Esophagus squamous epithelium (tissue), 5 donors: ENCODE measurements at regions not wholly inside any gene's neighbourhood (a gene's known extent, or its start where the extent isn't known, plus 50 kb on each side); places are given as distances from the start of the nearest gene placed in this dataset.

Experiments used
- DNase-seq: peaks from one replicate; lab custom pipeline; 2025; lab: John Stamatoyannopoulos, UW
- H3K27ac ChIP-seq, 4 donors: fragments of 200-600 bp; sonication (generic); one replicate each; pipeline ENCODE4 v1.5.1; 2016 to 2019; ENCODE audit warnings: mild to moderate bottlenecking in 1 of 4
- H3K27me3 ChIP-seq, 4 donors: fragments of 200-600 bp; sonication (generic); 1 replicate in 3 of 4; 2 replicates in 1 of 4; pipeline versions ENCODE4 v1.5.1 to v1.6.0; 2017 to 2021; ENCODE audit warnings: antibody characterized with exemption in 1 of 4
- H3K36me3 ChIP-seq, 3 donors: fragments of 200-600 bp; sonication (generic); one replicate each; pipeline ENCODE4 v1.5.1; 2016 to 2019
- H3K4me1 ChIP-seq, 3 donors: fragments of 200-600 bp; sonication (generic); one replicate each; pipeline ENCODE4 v1.5.1; 2017 to 2019
- H3K4me3 ChIP-seq, 4 donors: fragments of 200-600 bp; sonication (generic); 1 replicate in 3 of 4; 2 replicates in 1 of 4; pipeline ENCODE4 v1.5.1; 2016 to 2019; ENCODE audit warnings: mild to moderate bottlenecking in 2 of 4, moderate library complexity in 1 of 4
- H3K9me3 ChIP-seq, 3 donors: fragments of 200-600 bp; sonication (generic); one replicate each; pipeline ENCODE4 v1.5.1; 2016 to 2019
- POLR2A ChIP-seq, 4 donors: fragments of 450-650 bp; IDR thresholded peaks; one replicate each; pipeline ENCODE4 v1.6.1; 2017; ENCODE audit warnings: antibody characterized with exemption in 4 of 4, mild to moderate bottlenecking in 4 of 4, moderate library complexity in 3 of 4
- WGBS, 2 donors: methylation state at CpG; one replicate each; pipeline ENCODE4 v1.1.5; 2018; 5-methylcytosine and 5-hydroxymethylcytosine counted together
- intact Hi-C: fragments of 100-400 bp; cut with DNase I; formaldehyde crosslinking; loops from one replicate; pipeline ENCODE4 v1.15.0; 2022
- TF ChIP-seq, protein P1 (sequence below), 6 experiments: fragments of 450-650 bp in 4 of 6; fragments of 200-600 bp in 2 of 6; sonication (generic) in 2 of 6; IDR thresholded peaks; one replicate each; pipeline ENCODE4 v1.5.1; 2016 to 2019; ENCODE audit warnings: antibody characterized with exemption in 6 of 6, mild to moderate bottlenecking in 4 of 6, moderate library complexity in 4 of 6
- donor health status: DM: yes; HTN: yes; CAD: no.

DNA sequence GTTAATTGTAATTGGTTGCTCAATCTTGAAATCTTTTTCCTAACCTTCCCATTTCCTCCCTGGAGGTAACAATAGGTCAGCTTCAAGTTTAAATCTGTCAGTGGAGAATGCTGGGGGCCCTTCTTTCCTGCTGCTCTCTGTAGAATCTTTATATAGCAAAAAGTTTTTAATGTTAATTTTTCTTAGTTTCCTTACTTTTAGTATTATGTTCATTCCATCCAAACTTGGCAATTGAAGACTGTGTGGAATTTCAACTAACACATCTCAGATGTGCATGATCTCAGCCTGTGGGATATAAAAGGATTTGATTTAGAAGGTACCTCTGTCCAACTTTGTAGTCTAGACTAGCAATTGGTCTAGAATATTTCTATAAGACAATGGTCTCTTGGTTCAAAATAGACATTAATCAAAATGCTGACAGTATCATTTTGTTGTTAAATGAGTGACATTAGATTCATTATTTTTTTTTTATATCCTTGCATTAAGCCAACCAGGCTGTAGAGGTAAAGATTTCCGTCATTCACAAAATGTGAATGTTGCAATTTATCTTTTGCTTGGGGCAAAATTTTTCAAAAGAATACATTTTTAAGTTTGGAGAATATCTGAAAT, 100.4 kb upstream of the SEMA3A start:
- intact Hi-C loops = no loop called here
- Histone ChIP-seq H3K27ac (no peak overlapping the region), H3K9me3 (no peaks in the 10 kb centered on the region), H3K4me3 (no peak overlapping the region), H3K4me1 (no peaks in the 10 kb centered on the region), H3K27me3 (no peaks in the 10 kb centered on the region), H3K36me3 (no peaks in the 10 kb centered on the region)
- DNase-seq = no peak
- no peak for TF ChIP-seq POLR2A (IDR thresholded peaks at IDR 0.05)
- TF ChIP-seq, protein P1, sequence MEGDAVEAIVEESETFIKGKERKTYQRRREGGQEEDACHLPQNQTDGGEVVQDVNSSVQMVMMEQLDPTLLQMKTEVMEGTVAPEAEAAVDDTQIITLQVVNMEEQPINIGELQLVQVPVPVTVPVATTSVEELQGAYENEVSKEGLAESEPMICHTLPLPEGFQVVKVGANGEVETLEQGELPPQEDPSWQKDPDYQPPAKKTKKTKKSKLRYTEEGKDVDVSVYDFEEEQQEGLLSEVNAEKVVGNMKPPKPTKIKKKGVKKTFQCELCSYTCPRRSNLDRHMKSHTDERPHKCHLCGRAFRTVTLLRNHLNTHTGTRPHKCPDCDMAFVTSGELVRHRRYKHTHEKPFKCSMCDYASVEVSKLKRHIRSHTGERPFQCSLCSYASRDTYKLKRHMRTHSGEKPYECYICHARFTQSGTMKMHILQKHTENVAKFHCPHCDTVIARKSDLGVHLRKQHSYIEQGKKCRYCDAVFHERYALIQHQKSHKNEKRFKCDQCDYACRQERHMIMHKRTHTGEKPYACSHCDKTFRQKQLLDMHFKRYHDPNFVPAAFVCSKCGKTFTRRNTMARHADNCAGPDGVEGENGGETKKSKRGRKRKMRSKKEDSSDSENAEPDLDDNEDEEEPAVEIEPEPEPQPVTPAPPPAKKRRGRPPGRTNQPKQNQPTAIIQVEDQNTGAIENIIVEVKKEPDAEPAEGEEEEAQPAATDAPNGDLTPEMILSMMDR (IDR thresholded peaks at IDR 0.05) = no peak
- 71 to 83% methylated on average over 1 of the region's 1 CpG for WGBS, 2 donors

DNA sequence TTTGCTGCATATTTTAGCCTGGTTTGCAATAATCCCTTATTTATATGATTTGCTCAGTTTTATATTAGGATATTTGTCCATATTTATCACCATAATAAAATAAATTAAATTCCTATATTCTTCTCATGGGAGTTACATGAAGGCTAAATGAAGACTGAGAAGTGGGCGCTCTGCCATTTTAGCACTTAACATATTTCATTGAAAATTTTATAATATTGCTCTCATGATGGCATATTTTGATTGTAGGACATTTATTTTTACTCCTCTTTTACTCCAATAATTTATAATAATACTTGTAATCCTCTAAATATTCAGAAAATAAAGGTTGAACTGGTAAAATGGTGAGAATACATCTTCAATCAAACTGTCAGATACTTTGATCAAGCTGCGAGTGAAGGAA, 99.8 kb upstream of the SEMA3A start:
- H3K4me1 ChIP-seq = no peaks in the 10 kb centered on the region
- H3K27me3 ChIP-seq = no peaks in the 10 kb centered on the region
- no peaks in the 10 kb centered on the region for H3K36me3 ChIP-seq
- TF ChIP-seq, protein P1 (IDR thresholded peaks at IDR 0.05) = no peak
- TF ChIP-seq POLR2A (IDR thresholded peaks at IDR 0.05) = no peak
- 91 to 92% methylated on average over 2 of the region's 2 CpGs for WGBS, 2 donors
- DNase-seq = no peak
- no peak overlapping the region for H3K27ac ChIP-seq
- H3K4me3 ChIP-seq = no peak overlapping the region
- intact Hi-C loops = no loop called here
- H3K9me3 ChIP-seq = no peaks in the 10 kb centered on the region

DNA sequence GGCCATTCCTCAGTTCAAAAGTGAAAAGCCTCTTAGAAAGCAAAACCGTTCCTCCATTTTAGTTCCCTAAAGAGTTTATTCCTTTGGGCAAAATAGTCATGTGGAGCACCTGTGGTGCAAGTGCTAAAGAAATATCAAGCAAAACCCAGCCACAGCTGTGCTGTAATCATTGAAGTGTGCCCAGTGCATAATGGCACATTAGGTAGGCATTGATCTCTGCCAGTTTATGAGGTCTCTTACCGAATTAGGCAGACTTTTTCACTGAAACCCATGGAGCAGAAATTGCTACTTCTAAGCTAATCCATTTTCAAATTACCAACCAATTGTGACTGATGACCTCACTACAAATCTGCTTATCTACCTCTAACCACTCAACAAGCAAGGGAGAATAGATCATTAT, 97.2 kb upstream of the SEMA3A start:
- Histone ChIP-seq H3K9me3 (no peaks in the 10 kb centered on the region), H3K27ac (no peak overlapping the region), H3K27me3 (no peaks in the 10 kb centered on the region), H3K36me3 (no peaks in the 10 kb centered on the region), H3K4me3 (no peak overlapping the region), H3K4me1 (no peaks in the 10 kb centered on the region)
- WGBS, 2 donors = 64 to 69% methylated on average over 2 of the region's 2 CpGs
- TF ChIP-seq, protein P1 (IDR thresholded peaks at IDR 0.05) = no peak
- no peak for TF ChIP-seq POLR2A (IDR thresholded peaks at IDR 0.05)
- intact Hi-C loops = no loop called here
- no peak for DNase-seq

DNA sequence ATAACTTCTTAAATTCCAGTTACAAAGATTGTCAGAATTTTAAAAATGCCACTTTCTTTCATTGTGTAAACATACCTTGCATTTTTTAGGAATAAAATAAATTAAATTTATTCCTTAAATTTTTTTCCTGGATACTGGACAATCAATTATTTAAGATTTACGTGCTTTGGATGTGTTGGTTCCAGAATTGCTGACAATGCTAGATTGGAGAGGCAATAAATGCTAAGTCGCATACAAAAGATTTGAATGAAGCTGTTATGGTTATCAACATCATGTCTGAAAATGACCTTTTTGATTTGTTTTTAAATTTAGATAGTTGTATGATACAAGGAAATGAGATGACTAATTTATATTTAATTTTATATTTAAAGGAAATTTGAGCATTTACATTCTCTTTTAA, 89.2 kb upstream of the SEMA3A start:
- H3K27ac ChIP-seq = no peak overlapping the region

DNA sequence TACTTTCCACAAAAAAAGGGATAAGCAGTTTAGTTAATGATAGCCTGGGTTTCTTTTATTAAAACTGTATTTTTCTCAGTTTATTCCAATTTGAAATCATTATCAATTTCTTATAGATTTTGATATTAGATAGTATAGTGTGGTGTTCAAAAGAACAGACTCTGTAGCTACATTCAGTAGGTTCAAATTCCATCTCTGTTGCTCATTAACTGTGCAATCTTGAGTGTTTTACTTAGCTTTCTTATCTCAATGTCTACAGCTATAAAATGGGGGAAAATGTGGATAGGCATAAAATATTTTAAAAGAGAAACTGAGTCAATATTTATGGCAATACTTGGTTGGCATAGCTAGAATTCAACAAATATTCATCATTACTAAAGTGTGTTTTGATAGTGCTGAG, 86.9 kb upstream of the SEMA3A start:
- no peaks in the 10 kb centered on the region for H3K4me1 ChIP-seq

More for the DNA sequence above, 89.2 kb upstream of the SEMA3A start:
- no peak for TF ChIP-seq POLR2A (IDR thresholded peaks at IDR 0.05)
- TF ChIP-seq, protein P1 (IDR thresholded peaks at IDR 0.05) = no peak
- no peak overlapping the region for H3K4me3 ChIP-seq
- intact Hi-C loops = no loop called here
- no peaks in the 10 kb centered on the region for H3K4me1 ChIP-seq
- WGBS, 2 donors = 84 to 89% methylated on average over 2 of the region's 2 CpGs
- no peaks in the 10 kb centered on the region for H3K27me3 ChIP-seq
- H3K36me3 ChIP-seq = no peaks in the 10 kb centered on the region
- DNase-seq = no peak
- no peaks in the 10 kb centered on the region for H3K9me3 ChIP-seq

More for the DNA sequence above, 86.9 kb upstream of the SEMA3A start:
- H3K9me3 ChIP-seq = no peaks in the 10 kb centered on the region
- TF ChIP-seq POLR2A (IDR thresholded peaks at IDR 0.05) = no peak
- TF ChIP-seq, protein P1 (IDR thresholded peaks at IDR 0.05) = no peak
- H3K4me3 ChIP-seq = no peak overlapping the region
- intact Hi-C loops = no loop called here
- H3K27ac ChIP-seq = no peak overlapping the region
- no peak for DNase-seq
- no peaks in the 10 kb centered on the region for H3K27me3 ChIP-seq
- no peaks in the 10 kb centered on the region for H3K36me3 ChIP-seq
